ENCODE measurements at regions not wholly inside any gene's neighbourhood (a gene's known extent, or its start where the extent isn't known, plus 50 kb on each side); places are given as distances from the start of the nearest gene placed in this dataset.

GRCh38 chr2:2735041-2735440 is 404.0 kb upstream of the MYT1L start:
- Histone ChIP-seq H3K4me3 (no peak overlapping the region), H3K9me3 (no peaks in the 10 kb centered on the region), H3K4me1 (replicated peaks) (no peaks in the 10 kb centered on the region), H3K36me3 (no peaks in the 10 kb centered on the region), H3K27ac (no peak overlapping the region), H3K27me3 (replicated peaks; ENCODE audit: insufficient read depth) (no peaks in the 10 kb centered on the region)
- intact Hi-C loops (cut with DNase I), result no loop called here
- no peak for DNase-seq (ENCODE audit: low spot score)
- TF ChIP-seq POLR2A (IDR thresholded peaks at IDR 0.05) (no peak), POLR2AphosphoS5 (IDR thresholded peaks at IDR 0.05) (no peak), CTCF (IDR thresholded peaks at IDR 0.05) (no peak)
- WGBS, result 40% methylated on average over 7 of the region's 7 CpGs

- H3K9me3 ChIP-seq, result no peaks in the 10 kb centered on the region
- H3K36me3 ChIP-seq, result no peaks in the 10 kb centered on the region
- no peaks in the 10 kb centered on the region for H3K4me1 ChIP-seq (replicated peaks)
- H3K27me3 ChIP-seq (replicated peaks; ENCODE audit: insufficient read depth), result no peaks in the 10 kb centered on the region
- H3K27ac ChIP-seq, result no peak overlapping the region
- 85% methylated on average over 9 of the region's 9 CpGs for WGBS
- intact Hi-C loops (cut with DNase I), result no loop called here
- no peak for DNase-seq (ENCODE audit: low spot score)
- no peak overlapping the region for H3K4me3 ChIP-seq
- TF ChIP-seq POLR2A (IDR thresholded peaks at IDR 0.05), result no peak
- TF ChIP-seq POLR2AphosphoS5 (IDR thresholded peaks at IDR 0.05), result no peak
- no peak for TF ChIP-seq CTCF (IDR thresholded peaks at IDR 0.05)
These were observed 403.2 kb upstream of the MYT1L start for GRCh38 chr2:2734308-2734707.

- H3K4me1 ChIP-seq (replicated peaks), result no peaks in the 10 kb centered on the region
- H3K36me3 ChIP-seq, result no peaks in the 10 kb centered on the region
- intact Hi-C loops (cut with DNase I), result no loop called here
- H3K4me3 ChIP-seq, result no peak overlapping the region
- DNase-seq (ENCODE audit: low spot score), result no peak
- H3K9me3 ChIP-seq, result no peaks in the 10 kb centered on the region
- no peak overlapping the region for H3K27ac ChIP-seq
- no peak for TF ChIP-seq CTCF (IDR thresholded peaks at IDR 0.05)
- TF ChIP-seq POLR2AphosphoS5 (IDR thresholded peaks at IDR 0.05), result no peak
- no peak for TF ChIP-seq POLR2A (IDR thresholded peaks at IDR 0.05)
- no peaks in the 10 kb centered on the region for H3K27me3 ChIP-seq (replicated peaks; ENCODE audit: insufficient read depth)
- 98% methylated on average over 6 of the region's 11 CpGs for WGBS
These were observed 402.7 kb upstream of the MYT1L start for GRCh38 chr2:2733818-2734217.

GRCh38 chr2:2732331-2733119 is 401.4 kb upstream of the MYT1L start:
- TF ChIP-seq POLR2A (IDR thresholded peaks at IDR 0.05), result no peak
- TF ChIP-seq CTCF (IDR thresholded peaks at IDR 0.05), result no peak
- no peak for TF ChIP-seq POLR2AphosphoS5 (IDR thresholded peaks at IDR 0.05)
- Histone ChIP-seq H3K27ac (no peak overlapping the region), H3K4me1 (replicated peaks) (no peaks in the 10 kb centered on the region), H3K36me3 (no peaks in the 10 kb centered on the region), H3K27me3 (replicated peaks; ENCODE audit: insufficient read depth) (no peaks in the 10 kb centered on the region), H3K4me3 (no peak overlapping the region), H3K9me3 (no peaks in the 10 kb centered on the region)
- intact Hi-C loops (cut with DNase I), result no loop called here
- DNase-seq (ENCODE audit: low spot score), result no peak
- WGBS, result 81% methylated on average over 17 of the region's 17 CpGs

GRCh38 chr2:2731816-2732284 is 400.8 kb upstream of the MYT1L start:
- DNase-seq (ENCODE audit: low spot score), result no peak
- Histone ChIP-seq H3K9me3 (no peaks in the 10 kb centered on the region), H3K27me3 (replicated peaks; ENCODE audit: insufficient read depth) (no peaks in the 10 kb centered on the region), H3K27ac (no peak overlapping the region), H3K36me3 (no peaks in the 10 kb centered on the region), H3K4me1 (replicated peaks) (no peaks in the 10 kb centered on the region), H3K4me3 (no peak overlapping the region)
- intact Hi-C loops (cut with DNase I), result no loop called here
- 84% methylated on average over 19 of the region's 19 CpGs for WGBS
- no peak for TF ChIP-seq POLR2AphosphoS5 (IDR thresholded peaks at IDR 0.05)
- TF ChIP-seq POLR2A (IDR thresholded peaks at IDR 0.05), result no peak
- TF ChIP-seq CTCF (IDR thresholded peaks at IDR 0.05), result no peak
